GM18519 (cell line): ENCODE measurements at regions not wholly inside any gene's neighbourhood (a gene's known extent, or its start where the extent isn't known, plus 50 kb on each side); places are given as distances from the start of the nearest gene placed in this dataset.
"Not testable (repeated sequence)": the region's sequence is repeated elsewhere in the genome, so short reads cannot be mapped to it uniquely, and the experiment has no call there.

Experiments used
- ATAC-seq: cut with Tn5 transposase; IDR thresholded peaks from one replicate; pipeline ENCODE4 v1.9.1; 2021; ENCODE audit warnings: mild to moderate bottlenecking, moderate library complexity; ENCODE audit not compliant: unreplicated experiment, low FRiP score

DNA sequence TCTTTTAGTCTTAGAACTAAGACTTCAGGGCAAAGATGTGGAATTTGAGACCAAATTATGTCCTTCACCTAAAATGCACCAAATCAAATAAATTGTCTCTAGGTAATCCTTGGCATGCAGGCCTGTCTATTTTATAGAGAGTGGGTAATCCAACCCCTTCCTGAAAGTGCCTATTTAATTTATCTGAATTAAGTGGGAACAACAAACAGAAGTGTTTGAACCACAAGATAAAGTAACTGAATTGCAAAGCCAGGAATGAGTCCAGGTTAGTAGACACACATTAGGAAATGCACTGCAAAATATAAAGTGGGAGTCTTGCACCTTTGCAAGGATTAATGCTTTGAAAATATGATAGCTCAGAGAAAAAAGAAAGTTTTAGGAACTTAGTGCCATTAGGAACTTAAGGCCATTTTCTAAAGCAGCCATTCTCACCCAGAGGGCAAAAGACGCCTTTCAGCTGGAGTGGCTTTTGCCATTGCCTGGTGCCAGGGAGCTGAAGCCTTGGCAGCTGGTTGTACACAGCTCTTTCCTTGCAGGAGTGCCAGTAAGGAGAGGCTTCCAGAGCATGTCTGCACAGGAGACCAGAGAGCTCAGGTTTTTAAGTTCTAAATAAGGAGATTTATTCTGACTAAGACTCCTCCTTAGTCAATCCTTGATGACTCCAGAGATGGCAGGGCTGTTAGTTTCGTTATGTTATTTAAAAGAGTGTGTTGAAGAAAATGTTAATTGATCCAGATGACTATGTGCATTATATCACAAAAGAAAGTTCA lies 151.7 kb upstream of the ELL2 start:
- no peak for ATAC-seq

DNA sequence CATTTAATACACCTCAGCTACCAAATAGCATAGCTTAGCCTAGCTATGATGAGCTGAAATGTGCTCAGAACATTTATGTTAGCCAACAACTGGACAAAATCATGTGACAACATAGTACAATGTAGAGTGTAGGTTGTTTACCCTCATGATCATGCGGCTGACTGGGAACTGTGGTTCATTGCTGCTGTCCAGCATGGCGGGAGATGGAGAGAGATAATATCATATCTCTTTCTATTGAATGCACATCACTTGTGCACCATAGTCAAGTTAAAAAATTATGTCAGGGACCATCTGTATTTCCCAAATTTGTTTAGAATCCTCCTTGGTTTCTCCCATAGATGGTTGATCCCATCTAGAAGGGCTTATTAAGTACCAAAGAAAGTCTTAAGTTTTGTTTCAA lies 151.1 kb upstream of the ELL2 start:
- no peak for ATAC-seq

DNA sequence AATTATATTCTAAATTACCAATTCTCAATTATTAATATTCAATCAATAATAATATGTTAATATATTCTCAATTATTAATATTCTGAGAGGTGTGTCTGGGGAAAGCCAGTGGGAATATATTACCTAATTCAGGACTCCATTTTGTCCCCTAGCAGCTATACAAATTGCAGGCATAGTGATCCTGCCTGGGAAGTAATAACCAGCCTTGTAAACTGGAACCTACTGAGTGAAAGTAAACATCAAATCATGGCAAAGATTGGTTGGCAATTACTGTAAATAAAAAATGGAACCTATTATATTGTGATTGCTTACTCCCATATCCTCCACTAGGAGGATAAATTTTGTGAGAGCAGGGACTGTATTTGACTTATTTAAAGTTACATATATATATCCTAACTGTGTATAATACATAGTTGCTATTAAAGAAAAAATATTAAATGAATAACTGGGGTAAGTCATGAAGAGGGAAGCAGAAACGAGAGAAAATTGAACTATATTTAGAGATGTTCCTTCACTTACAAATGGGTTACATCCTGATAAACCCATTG lies 150.5 kb upstream of the ELL2 start:
- ATAC-seq = no peak

- ATAC-seq = no peak
Observed at GRCh38 chr5:96111080-96111756, 149.6 kb upstream of the ELL2 start.

- no peak for ATAC-seq
Observed at GRCh38 chr5:96110300-96110699, 148.6 kb upstream of the ELL2 start.

DNA sequence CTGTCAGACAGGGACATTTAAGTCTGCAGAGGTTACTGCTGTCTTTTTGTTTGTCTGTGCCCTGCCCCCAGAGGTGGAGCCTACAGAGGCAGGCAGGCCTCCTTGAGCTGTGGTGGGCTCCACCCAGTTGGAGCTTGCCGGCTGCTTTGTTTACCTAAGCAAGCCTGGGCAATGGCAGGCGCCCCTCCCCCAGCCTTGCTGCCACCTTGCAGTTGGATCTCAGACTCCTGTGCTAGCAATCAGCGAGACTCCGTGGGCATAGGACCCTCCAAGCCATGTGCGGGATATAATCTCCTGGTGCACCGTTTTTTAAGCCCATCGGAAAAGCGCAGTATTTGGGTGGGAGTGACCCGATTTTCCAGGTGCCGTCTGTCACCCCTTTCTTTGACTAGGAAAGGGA lies 147.0 kb upstream of the ELL2 start:
- ATAC-seq = not testable (repeated sequence)

GRCh38 chr5:96103829-96104228 lies 142.2 kb upstream of the ELL2 start:
- not testable (repeated sequence) for ATAC-seq

- no peak for ATAC-seq
Observed at GRCh38 chr5:96101358-96102089, 139.9 kb upstream of the ELL2 start.

DNA sequence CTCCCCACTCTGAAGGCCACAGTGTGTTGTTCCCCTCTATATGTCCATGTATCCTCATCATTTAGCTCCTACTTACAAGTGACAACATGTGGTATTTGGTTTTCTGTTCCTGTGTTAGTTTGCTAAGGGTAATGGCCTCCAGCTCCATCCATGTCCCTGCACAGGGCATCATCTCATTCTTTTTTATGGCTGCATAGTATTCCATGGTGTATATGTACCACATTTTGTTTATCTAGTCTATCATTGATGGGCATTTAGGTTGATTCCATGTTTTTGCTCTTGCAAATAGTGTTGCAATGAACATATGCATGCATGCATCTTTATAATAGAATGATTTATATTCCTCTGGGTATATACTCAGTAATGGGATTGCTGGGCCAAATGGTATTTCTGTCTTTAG lies 135.8 kb upstream of the ELL2 start:
- ATAC-seq = not testable (repeated sequence)

GRCh38 chr5:96096724-96097123 lies 135.1 kb upstream of the ELL2 start:
- no peak for ATAC-seq

DNA sequence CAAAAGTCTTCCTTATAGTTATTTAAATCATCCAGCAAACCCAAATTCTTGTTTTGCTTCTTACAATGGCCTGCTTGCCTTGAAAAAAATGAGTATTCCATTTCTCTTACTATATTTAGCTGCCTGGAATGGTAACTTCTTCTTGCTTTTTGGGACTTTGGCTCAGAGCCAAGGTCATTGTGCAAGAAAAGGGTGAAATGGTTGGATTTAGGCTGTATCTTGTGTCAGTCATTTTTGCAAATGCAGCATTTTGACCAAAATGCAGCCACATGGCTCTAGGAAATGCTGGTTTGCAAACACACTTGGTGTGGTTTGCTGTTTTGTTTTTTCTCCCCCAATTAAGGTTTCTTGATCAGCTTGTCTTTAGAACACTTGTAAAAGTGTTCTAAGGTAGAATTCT lies 133.3 kb upstream of the ELL2 start:
- ATAC-seq = no peak

- ATAC-seq = no peak
Observed at GRCh38 chr5:96093890-96094381, 132.3 kb upstream of the ELL2 start.

DNA sequence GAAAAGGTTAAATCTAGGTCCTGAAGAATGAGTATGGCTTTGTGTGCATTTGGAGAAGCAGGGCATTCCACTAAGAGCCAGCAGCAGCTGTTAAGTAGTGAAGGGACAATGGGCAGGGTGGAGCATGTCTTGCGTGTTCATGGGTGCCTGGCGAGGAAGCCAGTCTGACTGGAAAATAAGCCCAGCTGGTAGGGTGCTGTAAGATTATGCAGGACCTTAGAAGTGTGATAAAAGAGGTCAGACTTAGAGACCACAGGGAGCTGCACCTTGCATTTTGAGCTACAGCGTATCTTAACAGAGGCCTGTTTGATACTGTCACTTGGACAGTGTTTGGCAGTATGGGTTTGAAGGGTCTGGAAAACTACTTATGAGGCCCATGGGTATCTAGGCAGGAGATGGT lies 131.7 kb upstream of the ELL2 start:
- ATAC-seq = no peak

GRCh38 chr5:96091874-96092273 lies 130.2 kb upstream of the ELL2 start:
- no peak for ATAC-seq

DNA sequence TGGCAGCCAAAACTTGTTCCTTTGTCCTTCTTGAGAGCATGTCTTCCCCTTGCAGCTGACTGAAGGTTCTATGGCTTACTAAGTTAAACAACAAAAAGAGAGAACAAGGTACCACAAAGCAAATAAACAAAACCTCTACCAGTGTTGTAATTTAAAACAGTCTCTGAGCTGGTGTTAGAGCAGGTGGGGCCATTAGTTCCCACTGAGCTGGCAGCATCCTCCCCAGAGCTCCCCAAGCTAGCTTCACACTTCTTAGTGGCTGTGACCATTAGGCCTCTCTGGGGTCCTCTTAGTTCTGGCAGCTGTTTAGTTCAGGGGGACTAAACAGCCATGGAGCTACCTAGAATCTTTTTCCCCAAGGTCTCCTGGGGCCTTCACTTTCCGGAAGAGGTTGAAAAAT lies 128.6 kb upstream of the ELL2 start:
- ATAC-seq = no peak

DNA sequence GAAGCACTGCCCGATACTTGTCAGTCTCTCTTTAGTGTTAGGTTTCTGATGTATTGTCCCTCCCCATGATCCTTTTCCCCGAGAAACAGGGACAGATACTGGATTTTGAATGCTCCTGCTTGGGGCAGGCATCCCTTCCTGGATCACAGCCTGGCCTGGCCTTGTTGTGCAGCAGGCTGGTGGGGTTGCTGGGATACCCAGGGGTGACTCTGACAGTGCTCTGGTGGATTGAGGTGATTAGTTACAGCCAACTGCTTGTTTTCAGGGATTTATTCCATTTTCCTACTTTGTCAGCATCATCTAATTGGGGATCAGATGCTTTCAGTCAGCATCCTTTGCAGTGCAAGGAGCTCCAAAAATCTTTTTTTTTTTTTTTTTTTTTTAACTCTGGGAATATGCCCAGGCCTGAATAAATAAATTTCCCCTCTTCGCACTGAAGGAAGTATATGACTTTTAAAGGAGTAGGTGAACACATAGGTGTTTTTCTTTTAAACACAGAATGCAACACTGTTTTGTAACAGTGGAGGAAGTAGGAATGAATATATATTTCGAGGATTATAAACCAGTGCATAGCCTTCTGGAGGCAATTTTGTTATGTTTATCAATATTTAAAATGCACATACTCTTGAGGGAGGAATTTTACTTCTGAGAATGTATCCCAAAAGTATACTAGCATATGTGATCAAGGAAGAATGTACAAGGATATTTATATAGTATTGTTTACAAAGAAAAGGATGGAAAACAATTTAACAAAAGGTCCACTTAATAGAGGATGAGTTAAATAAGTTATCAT lies 127.3 kb upstream of the ELL2 start:
- no peak for ATAC-seq

DNA sequence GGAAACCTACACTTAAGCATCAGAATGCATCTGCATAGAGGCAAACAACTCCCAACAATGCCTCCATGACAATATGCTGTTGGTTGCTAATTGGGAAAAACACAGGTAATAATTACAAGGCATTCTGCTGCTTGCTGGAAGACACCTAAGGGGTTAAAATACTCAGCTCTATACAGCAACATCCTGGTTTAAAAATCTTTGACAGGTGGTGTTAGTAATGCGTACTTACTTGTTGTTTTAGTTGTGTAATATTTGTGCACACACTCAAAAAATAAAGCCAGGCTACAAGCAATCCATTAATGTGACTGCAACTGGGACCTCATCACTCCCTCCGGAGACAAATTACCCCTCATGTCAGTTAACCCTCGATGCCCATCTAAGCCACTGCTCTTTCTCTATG lies 126.3 kb upstream of the ELL2 start:
- no peak for ATAC-seq

- ATAC-seq = no peak
Observed at GRCh38 chr5:96084874-96085506, 123.3 kb upstream of the ELL2 start.

DNA sequence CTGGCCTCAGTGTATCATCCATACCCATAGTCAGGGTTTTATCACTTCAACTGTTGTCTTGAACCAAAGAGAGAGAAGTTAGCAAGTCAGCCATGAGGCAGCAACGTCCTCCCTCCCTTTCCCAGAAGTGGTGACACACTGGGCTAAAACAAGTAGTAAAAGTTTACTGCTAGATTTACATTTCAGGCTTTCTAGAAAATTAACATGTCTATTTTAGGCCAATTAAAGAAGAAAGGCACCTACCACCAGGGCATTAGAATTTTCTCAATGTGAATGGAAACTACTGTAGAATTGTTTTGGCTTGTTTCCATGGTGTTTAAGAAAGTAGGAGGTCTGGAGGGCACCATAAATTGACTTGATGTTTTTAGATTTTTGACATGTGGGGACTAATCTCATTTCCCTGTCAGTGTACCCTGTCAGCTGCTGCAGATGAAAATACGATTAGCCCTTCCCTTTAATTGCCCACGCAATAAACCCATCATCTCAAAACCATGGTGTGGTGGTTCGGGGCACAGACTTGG lies 121.8 kb upstream of the ELL2 start:
- ATAC-seq = no peak
